SU-DHL-6 (cell line): ENCODE measurements at regions not wholly inside any gene's neighbourhood (a gene's known extent, or its start where the extent isn't known, plus 50 kb on each side); places are given as distances from the start of the nearest gene placed in this dataset.
"Not testable (repeated sequence)": the region's sequence is repeated elsewhere in the genome, so short reads cannot be mapped to it uniquely, and the experiment has no call there.

Experiments used
- H2AFZ ChIP-seq: fragments of 200-600 bp; sonication (generic); 2 replicates; pipeline ENCODE4 v1.6.1; 2014; ENCODE audit warnings: low read depth, mild to moderate bottlenecking, moderate library complexity, mixed read lengths, antibody characterized with exemption, low read length; ENCODE audit not compliant: severe bottlenecking
- H3F3A ChIP-seq: fragments of 200-600 bp; shearing (Covaris generic); 2 replicates; pipeline ENCODE4 v1.6.0; 2016; ENCODE audit warnings: antibody characterized with exemption, mild to moderate bottlenecking; ENCODE audit not compliant: insufficient read depth
- H3K27ac ChIP-seq: fragments of 200-600 bp; sonication (generic); 2 replicates; pipeline ENCODE4 v1.5.1; 2016; ENCODE audit warnings: low read depth, mild to moderate bottlenecking, low read length, moderate library complexity, mixed read lengths
- H3K27me3 ChIP-seq: fragments of 200-600 bp; sonication (generic), shearing (Covaris generic); 2 replicates; pipeline ENCODE4 v1.6.0; 2014; ENCODE audit warnings: mild to moderate bottlenecking, low read length
- H3K36me3 ChIP-seq: fragments of 200-600 bp; sonication (generic); 2 replicates; pipeline ENCODE4 v1.6.1; 2014; ENCODE audit warnings: mild to moderate bottlenecking, low read length, mixed read lengths
- H3K4me2 ChIP-seq: fragments of 300-600, 200-600 bp; shearing (Covaris generic), sonication (generic); 2 replicates; pipeline ENCODE4 v1.6.0; 2014; ENCODE audit warnings: low read length, low read depth, mild to moderate bottlenecking; ENCODE audit not compliant: poor library complexity, severe bottlenecking
- H3K4me3 ChIP-seq: fragments of 200-600 bp; sonication (generic); 2 replicates; pipeline ENCODE4 v1.5.1; 2014; ENCODE audit warnings: antibody characterized with exemption, low read length, mild to moderate bottlenecking, mixed read lengths; ENCODE audit not compliant: insufficient read depth, poor library complexity, severe bottlenecking
- H3K79me2 ChIP-seq: fragments of 200-600 bp; sonication (generic); 2 replicates; pipeline ENCODE4 v1.6.1; 2014; ENCODE audit warnings: mild to moderate bottlenecking, low read length, moderate library complexity; ENCODE audit not compliant: insufficient read depth
- H3K9ac ChIP-seq: fragments of 200-600 bp; sonication (generic); 2 replicates; pipeline ENCODE4 v1.7.0; 2014; ENCODE audit warnings: mild to moderate bottlenecking, low read length
- H3K9me2 ChIP-seq: fragments of 200-600 bp; sonication (generic); replicated peaks from 2 replicates; pipeline ENCODE4 v1.6.1; 2014; ENCODE audit warnings: low read length; ENCODE audit not compliant: insufficient read depth
- H3K9me3 ChIP-seq: fragments of 200-600 bp; sonication (generic); 2 replicates; pipeline ENCODE4 v1.6.1; 2014; ENCODE audit warnings: low read length, mixed read lengths; ENCODE audit not compliant: insufficient read depth
- H4K20me1 ChIP-seq: fragments of 200-600 bp; sonication (generic); 2 replicates; pipeline ENCODE4 v1.6.1; 2014; ENCODE audit warnings: low read depth, mild to moderate bottlenecking, antibody characterized with exemption, low read length, moderate library complexity, mixed read lengths
- CTCF ChIP-seq: fragments of 200-600 bp; sonication (generic); IDR thresholded peaks from one replicate; pipeline ENCODE4 v1.5.1; 2017; ENCODE audit warnings: antibody characterized with exemption, mild to moderate bottlenecking, low read length, moderate library complexity; ENCODE audit not compliant: insufficient read depth, poor library complexity, severe bottlenecking
- EZH2phosphoT487 ChIP-seq: fragments of 200-600 bp; sonication (generic), shearing (Covaris generic); conservative IDR thresholded peaks from 2 replicates; pipeline ENCODE4 v1.6.1; 2018; ENCODE audit warnings: mild to moderate bottlenecking, antibody characterized with exemption, low read length, moderate library complexity, mixed read lengths

GRCh38 chr10:21368022-21368582 is 157.4 kb downstream of the SKIDA1 start:
- H3K9ac ChIP-seq = no peak overlapping the region
- no peak overlapping the region for H3K4me3 ChIP-seq
- H3K79me2 ChIP-seq = no peaks in the 10 kb centered on the region
- H3K36me3 ChIP-seq = no peaks in the 10 kb centered on the region
- H3K9me3 ChIP-seq = no peaks in the 10 kb centered on the region
- no peak overlapping the region for H3K27ac ChIP-seq
- no peaks in the 10 kb centered on the region for H4K20me1 ChIP-seq
- H2AFZ ChIP-seq = no peak overlapping the region
- no peaks in the 10 kb centered on the region for H3F3A ChIP-seq
- H3K27me3 ChIP-seq = no peaks in the 10 kb centered on the region
- H3K9me2 ChIP-seq = no peaks in the 10 kb centered on the region
- no peak for TF ChIP-seq EZH2phosphoT487
- TF ChIP-seq CTCF = no peak
- H3K4me2 ChIP-seq = no peak overlapping the region

- not testable (repeated sequence) for H3K4me3 ChIP-seq, H3F3A ChIP-seq, H3K9me2 ChIP-seq, H4K20me1 ChIP-seq, H3K79me2 ChIP-seq, H3K27ac ChIP-seq, H2AFZ ChIP-seq, H3K27me3 ChIP-seq, H3K4me2 ChIP-seq, H3K9me3 ChIP-seq, H3K9ac ChIP-seq, H3K36me3 ChIP-seq
Observed at GRCh38 chr10:21366108-21366507, 159.4 kb downstream of the SKIDA1 start.

- no peaks in the 10 kb centered on the region for H3K36me3 ChIP-seq
- H3K9me2 ChIP-seq = no peaks in the 10 kb centered on the region
- H3K4me2 ChIP-seq = no peak overlapping the region
- H3K79me2 ChIP-seq = no peaks in the 10 kb centered on the region
- H3K9ac ChIP-seq = no peak overlapping the region
- H3K4me3 ChIP-seq = no peak overlapping the region
- no peak overlapping the region for H3K27ac ChIP-seq
- H2AFZ ChIP-seq = no peak overlapping the region
- H3F3A ChIP-seq = no peaks in the 10 kb centered on the region
- H4K20me1 ChIP-seq = no peaks in the 10 kb centered on the region
- TF ChIP-seq CTCF = no peak
- TF ChIP-seq EZH2phosphoT487 = no peak
- H3K9me3 ChIP-seq = no peaks in the 10 kb centered on the region
- H3K27me3 ChIP-seq = no peaks in the 10 kb centered on the region
Observed at GRCh38 chr10:21364196-21365114, 161.0 kb downstream of the SKIDA1 start.

GRCh38 chr10:21363731-21364104 is 161.8 kb downstream of the SKIDA1 start:
- Histone ChIP-seq H3K4me3 (no peak overlapping the region), H3K4me2 (no peak overlapping the region), H3K27ac (no peak overlapping the region)

More at GRCh38 chr10:21363731-21364104, 161.8 kb downstream of the SKIDA1 start:
- H3F3A ChIP-seq = no peaks in the 10 kb centered on the region
- H3K9me3 ChIP-seq = no peaks in the 10 kb centered on the region
- no peaks in the 10 kb centered on the region for H3K27me3 ChIP-seq
- no peaks in the 10 kb centered on the region for H3K36me3 ChIP-seq
- H3K79me2 ChIP-seq = no peaks in the 10 kb centered on the region
- no peaks in the 10 kb centered on the region for H3K9me2 ChIP-seq
- H4K20me1 ChIP-seq = no peaks in the 10 kb centered on the region
- TF ChIP-seq EZH2phosphoT487 = no peak
- TF ChIP-seq CTCF = no peak
- H2AFZ ChIP-seq = no peak overlapping the region
- H3K9ac ChIP-seq = no peak overlapping the region
